HG02870 (cell line): ENCODE measurements at regions not wholly inside any gene's neighbourhood (a gene's known extent, or its start where the extent isn't known, plus 50 kb on each side); places are given as distances from the start of the nearest gene placed in this dataset.
"Not testable (repeated sequence)": the region's sequence is repeated elsewhere in the genome, so short reads cannot be mapped to it uniquely, and the experiment has no call there.

Experiments
- ATAC-seq: cut with Tn5 transposase; IDR thresholded peaks from one replicate; pipeline ENCODE4 v1.9.1; 2021; ENCODE audit warnings: mild to moderate bottlenecking, moderate library complexity; ENCODE audit not compliant: unreplicated experiment

GRCh38 chr2:116761864-116762263 is 1052.6 kb upstream of the DDX18 start:
- no peak for ATAC-seq

- ATAC-seq: no peak
Observed at GRCh38 chr2:116769514-116769913, 1045.0 kb upstream of the DDX18 start.

GRCh38 chr2:116776556-116776955 is 1037.9 kb upstream of the DDX18 start:
- ATAC-seq: no peak

- no peak for ATAC-seq
Observed at GRCh38 chr2:116787848-116788247, 1026.6 kb upstream of the DDX18 start.

- no peak for ATAC-seq
Observed at GRCh38 chr2:116802671-116803070, 1011.8 kb upstream of the DDX18 start.

- no peak for ATAC-seq
Observed at GRCh38 chr2:116804901-116805300, 1009.6 kb upstream of the DDX18 start.

- not testable (repeated sequence) for ATAC-seq
Observed at GRCh38 chr2:116806505-116806904, 1008.0 kb upstream of the DDX18 start.

- ATAC-seq: no peak
Observed at GRCh38 chr2:116809109-116809508, 1005.4 kb upstream of the DDX18 start.

- ATAC-seq: no peak
Observed at GRCh38 chr2:116810071-116810470, 1004.4 kb upstream of the DDX18 start.

GRCh38 chr2:116810645-116811044 is 1003.8 kb upstream of the DDX18 start:
- ATAC-seq: no peak

- ATAC-seq: no peak
Observed at GRCh38 chr2:116819355-116819754, 995.1 kb upstream of the DDX18 start.

- ATAC-seq: no peak
Observed at GRCh38 chr2:116820986-116821385, 993.5 kb upstream of the DDX18 start.

- not testable (repeated sequence) for ATAC-seq
Observed at GRCh38 chr2:116829543-116829942, 984.9 kb upstream of the DDX18 start.

- no peak for ATAC-seq
Observed at GRCh38 chr2:116832148-116832547, 982.3 kb upstream of the DDX18 start.

GRCh38 chr2:116833052-116833451 is 981.4 kb upstream of the DDX18 start:
- ATAC-seq: no peak

- ATAC-seq: no peak
Observed at GRCh38 chr2:116842164-116842563, 972.3 kb upstream of the DDX18 start.

GRCh38 chr2:116859708-116860107 is 954.8 kb upstream of the DDX18 start:
- no peak for ATAC-seq

GRCh38 chr2:116874021-116874420 is 940.5 kb upstream of the DDX18 start:
- ATAC-seq: no peak

- ATAC-seq: no peak
Observed at GRCh38 chr2:116877274-116877673, 937.2 kb upstream of the DDX18 start.

GRCh38 chr2:116877944-116878343 is 936.5 kb upstream of the DDX18 start:
- ATAC-seq: no peak

GRCh38 chr2:116879650-116880160 is 934.8 kb upstream of the DDX18 start:
- no peak for ATAC-seq

GRCh38 chr2:116891191-116891590 is 923.3 kb upstream of the DDX18 start:
- no peak for ATAC-seq

- ATAC-seq: no peak
Observed at GRCh38 chr2:116911540-116911939, 903.0 kb upstream of the DDX18 start.

GRCh38 chr2:116915673-116916072 is 898.8 kb upstream of the DDX18 start:
- no peak for ATAC-seq
